VCaP (cell line): ENCODE measurements at regions not wholly inside any gene's neighbourhood (a gene's known extent, or its start where the extent isn't known, plus 50 kb on each side); places are given as distances from the start of the nearest gene placed in this dataset.

Experiments
- H3K27ac ChIP-seq: fragments of 450-650 bp; 2 replicates; pipeline ENCODE4 v1.5.1; 2017
- TF ChIP-seq, protein P1 (sequence below): fragments of 450-650 bp; conservative IDR thresholded peaks from 2 replicates; pipeline ENCODE4 v1.5.1; 2017; ENCODE audit warnings: mild to moderate bottlenecking, moderate library complexity

DNA sequence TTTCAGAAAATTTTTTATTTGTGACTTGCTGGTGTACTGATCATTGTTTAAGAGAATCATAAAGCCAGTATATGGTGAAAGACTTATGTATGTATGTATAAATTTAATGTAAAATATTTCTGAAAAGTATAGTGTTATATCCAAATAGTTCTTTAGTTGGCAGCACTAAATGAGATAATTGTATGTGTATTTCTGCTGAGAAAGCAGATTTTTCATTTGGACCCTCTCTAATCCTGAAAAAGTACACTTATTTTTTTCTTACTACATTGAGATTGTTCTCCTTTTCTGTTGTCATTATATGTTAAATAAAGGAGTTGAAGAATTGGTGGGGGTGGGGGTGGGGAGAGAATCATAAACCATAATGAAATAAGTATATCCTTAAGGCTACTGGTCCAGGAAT lies 324.9 kb upstream of the SUCLG2 start:
- TF ChIP-seq, protein P1, sequence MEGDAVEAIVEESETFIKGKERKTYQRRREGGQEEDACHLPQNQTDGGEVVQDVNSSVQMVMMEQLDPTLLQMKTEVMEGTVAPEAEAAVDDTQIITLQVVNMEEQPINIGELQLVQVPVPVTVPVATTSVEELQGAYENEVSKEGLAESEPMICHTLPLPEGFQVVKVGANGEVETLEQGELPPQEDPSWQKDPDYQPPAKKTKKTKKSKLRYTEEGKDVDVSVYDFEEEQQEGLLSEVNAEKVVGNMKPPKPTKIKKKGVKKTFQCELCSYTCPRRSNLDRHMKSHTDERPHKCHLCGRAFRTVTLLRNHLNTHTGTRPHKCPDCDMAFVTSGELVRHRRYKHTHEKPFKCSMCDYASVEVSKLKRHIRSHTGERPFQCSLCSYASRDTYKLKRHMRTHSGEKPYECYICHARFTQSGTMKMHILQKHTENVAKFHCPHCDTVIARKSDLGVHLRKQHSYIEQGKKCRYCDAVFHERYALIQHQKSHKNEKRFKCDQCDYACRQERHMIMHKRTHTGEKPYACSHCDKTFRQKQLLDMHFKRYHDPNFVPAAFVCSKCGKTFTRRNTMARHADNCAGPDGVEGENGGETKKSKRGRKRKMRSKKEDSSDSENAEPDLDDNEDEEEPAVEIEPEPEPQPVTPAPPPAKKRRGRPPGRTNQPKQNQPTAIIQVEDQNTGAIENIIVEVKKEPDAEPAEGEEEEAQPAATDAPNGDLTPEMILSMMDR, result no peak
- H3K27ac ChIP-seq, result no peak overlapping the region

DNA sequence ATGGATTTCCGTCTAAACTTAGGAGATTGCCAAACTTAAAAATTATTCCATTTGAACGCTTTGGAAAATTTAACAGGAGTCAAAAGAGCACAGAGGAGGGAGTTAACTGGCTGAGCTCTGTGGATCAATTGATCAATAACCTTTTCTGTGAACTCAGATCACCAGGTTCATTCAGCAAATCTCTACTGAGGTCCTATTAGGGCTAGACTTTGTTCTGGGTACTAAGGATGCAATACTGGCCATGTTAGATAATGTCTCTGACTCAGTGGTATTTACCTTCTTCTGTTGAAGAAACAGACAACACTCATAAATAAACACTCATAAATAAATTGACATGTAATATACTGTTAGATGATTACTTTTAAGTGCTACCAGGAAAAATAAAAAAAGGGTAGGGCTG lies 323.4 kb upstream of the SUCLG2 start:
- no peak overlapping the region for H3K27ac ChIP-seq
- TF ChIP-seq, protein P1, result no peak

DNA sequence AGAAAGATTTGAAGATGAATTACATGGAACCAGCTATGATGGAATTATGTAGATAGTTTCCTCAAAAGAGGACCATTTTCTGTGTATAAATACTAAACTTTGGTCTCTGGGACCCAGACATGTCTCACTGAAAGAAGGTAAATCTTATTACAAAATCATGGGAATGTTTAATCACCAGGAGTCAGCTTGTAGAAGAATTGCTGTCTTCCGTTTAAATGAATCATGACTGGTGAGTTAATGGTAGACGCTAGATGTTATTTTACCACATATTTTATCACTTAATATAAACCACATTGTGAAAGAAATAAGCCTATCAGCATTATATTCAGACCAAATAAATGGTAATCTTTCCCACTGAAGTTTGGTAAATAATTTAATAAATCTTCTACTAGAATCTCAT lies 322.3 kb upstream of the SUCLG2 start:
- no peak overlapping the region for H3K27ac ChIP-seq
- TF ChIP-seq, protein P1, result no peak

DNA sequence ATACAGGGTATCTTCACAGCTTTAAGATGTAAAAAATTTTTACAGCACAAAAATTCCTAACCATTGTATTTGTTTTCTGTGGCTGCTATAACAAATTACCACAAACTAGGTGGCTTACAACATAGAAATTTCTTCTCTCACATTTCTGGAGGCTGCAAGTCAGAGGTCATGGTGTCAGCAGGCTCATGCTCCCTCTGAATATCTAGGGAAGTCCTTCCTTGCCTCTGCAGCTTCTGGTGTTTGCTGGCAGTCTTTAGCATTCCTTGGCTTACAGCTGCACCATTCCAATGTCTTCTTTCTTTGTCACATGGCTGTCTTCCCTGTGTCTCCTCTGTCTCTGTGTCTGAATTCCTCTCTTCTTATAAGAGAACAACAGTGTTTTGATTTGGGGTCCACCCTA lies 310.2 kb upstream of the SUCLG2 start:
- no peak overlapping the region for H3K27ac ChIP-seq
- TF ChIP-seq, protein P1, result no peak

DNA sequence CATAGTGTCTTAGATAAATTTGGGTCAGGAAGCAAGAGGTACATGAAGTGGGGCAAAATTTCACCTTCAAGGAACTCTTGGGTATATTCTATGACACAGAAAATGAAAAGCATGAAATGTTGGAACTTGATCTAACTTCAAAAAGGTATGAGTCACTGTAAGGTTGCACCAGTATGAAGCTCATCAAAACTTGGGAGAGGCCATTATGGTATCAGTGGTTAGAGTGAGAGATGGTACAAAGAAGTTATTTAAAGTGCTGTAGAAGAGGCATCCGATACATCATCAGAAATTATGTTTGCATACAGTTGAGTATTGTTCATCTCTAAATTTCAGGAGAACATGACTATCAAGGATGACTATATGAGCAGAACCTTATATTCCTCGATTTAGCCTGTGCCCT lies 302.9 kb upstream of the SUCLG2 start:
- no peak overlapping the region for H3K27ac ChIP-seq
- TF ChIP-seq, protein P1, result no peak

DNA sequence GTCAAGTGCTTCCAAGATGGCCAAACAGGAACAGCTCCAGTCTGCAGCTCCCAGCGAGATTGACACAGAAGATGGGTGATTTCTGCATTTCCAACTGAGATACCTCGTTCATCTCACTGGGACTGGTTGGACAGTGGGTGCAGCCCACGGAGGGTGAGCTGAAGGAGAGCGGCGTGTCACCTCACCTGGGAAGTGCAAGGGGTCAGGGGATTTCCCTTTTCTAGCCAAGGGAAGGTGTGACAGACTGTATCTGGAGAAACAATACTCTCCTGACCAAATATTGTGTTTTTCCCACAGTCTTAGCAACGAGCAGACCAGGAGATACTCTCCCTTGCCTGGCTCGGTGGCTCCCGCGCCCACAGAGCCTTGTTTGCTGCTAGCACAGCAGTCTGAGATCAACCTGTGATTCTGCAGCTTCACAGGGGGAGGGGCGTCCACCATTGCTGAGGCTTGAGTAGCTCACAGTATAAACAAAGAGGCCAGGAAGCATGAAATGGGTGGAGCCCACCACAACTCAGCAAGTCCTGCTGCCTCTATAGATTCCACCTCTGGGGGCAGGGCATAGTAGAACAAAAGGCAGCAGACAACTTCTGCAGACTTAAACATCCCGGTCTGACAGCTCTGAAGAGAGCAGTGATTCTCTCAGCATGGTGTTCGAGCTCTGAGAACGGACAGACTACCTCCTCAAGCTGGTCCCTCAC lies 293.5 kb upstream of the SUCLG2 start:
- no peak overlapping the region for H3K27ac ChIP-seq

DNA sequence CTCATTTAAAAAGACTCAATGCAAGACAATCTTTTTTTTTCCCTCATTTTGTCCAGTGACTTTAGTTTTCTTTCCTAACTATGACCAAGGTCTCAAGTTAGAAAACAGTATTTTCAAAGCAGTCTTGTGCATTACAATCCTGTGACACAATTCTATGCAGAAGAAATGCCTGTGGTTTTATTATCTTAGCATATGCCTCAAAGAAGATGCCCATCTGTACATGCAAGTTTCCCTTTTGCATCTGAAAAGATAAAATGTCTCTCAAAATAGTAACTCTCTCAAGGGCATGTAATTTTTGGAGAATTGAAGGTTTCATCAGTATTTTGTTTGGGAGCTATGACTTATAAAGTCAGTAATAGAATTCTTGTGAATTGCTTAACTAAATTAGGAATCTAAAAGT lies 292.0 kb upstream of the SUCLG2 start:
- TF ChIP-seq, protein P1, result no peak

More for the DNA sequence above, 293.5 kb upstream of the SUCLG2 start:
- TF ChIP-seq, protein P1, result no peak

More for the DNA sequence above, 292.0 kb upstream of the SUCLG2 start:
- no peak overlapping the region for H3K27ac ChIP-seq
